PC-3 (cell line): ENCODE measurements at regions not wholly inside any gene's neighbourhood (a gene's known extent, or its start where the extent isn't known, plus 50 kb on each side); places are given as distances from the start of the nearest gene placed in this dataset.
"Not testable (repeated sequence)": the region's sequence is repeated elsewhere in the genome, so short reads cannot be mapped to it uniquely, and the experiment has no call there.

Experiments
- EZH2 ChIP-seq: fragments of 300-600 bp; sonication (generic); IDR thresholded peaks from one replicate; pipeline ENCODE4 v1.6.1; 2017; ENCODE audit warnings: antibody characterized with exemption, mild to moderate bottlenecking, low read length; ENCODE audit not compliant: unreplicated experiment
- EZH2phosphoT487 ChIP-seq: fragments of 300-600 bp; sonication (generic); IDR thresholded peaks from 2 replicates; pipeline ENCODE4 v1.6.1; 2018; ENCODE audit warnings: mild to moderate bottlenecking, antibody characterized with exemption, low read length, borderline replicate concordance
- TF ChIP-seq, protein P1 (sequence below): fragments of 300-600 bp; sonication (generic); conservative IDR thresholded peaks from 2 replicates; pipeline ENCODE4 v1.5.1; 2017; ENCODE audit warnings: antibody characterized with exemption, low read depth, mild to moderate bottlenecking, low read length

DNA sequence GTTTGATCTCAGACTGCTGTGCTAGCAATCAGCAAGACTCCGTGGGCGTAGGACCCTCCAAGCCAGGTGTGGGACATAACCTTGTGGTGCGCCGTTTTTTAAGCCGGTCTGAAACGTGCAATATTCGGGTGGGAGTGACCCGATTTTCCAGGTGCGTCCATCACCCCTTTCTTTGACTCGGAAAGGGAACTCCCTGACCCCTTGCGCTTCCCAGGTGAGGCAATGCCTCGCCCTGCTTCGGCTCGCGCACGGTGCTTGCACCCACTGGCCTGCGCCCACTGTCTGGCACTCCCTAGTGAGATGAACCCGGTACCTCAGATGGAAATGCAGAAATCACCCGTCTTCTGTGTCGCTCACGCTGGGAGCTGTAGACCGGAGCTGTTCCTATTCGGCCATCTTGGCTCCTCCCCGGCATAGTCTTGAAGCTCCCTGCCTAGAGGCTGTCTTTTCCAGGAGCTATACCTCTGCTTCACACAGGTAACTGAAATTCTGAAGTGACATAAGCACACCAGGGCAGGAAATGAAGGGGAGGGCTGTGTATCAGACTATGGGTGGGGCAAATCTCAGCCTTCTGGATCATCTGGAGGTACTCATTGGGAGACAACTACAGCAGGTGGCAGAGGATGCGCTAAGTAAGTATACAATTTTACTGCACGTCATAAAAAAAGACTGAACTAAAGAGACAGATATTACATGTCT lies 252.1 kb upstream of the POT1 start:
- TF ChIP-seq, protein P1, sequence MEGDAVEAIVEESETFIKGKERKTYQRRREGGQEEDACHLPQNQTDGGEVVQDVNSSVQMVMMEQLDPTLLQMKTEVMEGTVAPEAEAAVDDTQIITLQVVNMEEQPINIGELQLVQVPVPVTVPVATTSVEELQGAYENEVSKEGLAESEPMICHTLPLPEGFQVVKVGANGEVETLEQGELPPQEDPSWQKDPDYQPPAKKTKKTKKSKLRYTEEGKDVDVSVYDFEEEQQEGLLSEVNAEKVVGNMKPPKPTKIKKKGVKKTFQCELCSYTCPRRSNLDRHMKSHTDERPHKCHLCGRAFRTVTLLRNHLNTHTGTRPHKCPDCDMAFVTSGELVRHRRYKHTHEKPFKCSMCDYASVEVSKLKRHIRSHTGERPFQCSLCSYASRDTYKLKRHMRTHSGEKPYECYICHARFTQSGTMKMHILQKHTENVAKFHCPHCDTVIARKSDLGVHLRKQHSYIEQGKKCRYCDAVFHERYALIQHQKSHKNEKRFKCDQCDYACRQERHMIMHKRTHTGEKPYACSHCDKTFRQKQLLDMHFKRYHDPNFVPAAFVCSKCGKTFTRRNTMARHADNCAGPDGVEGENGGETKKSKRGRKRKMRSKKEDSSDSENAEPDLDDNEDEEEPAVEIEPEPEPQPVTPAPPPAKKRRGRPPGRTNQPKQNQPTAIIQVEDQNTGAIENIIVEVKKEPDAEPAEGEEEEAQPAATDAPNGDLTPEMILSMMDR, result not testable (repeated sequence)
- not testable (repeated sequence) for TF ChIP-seq EZH2phosphoT487, EZH2
